Testis (tissue), 2 donors: ENCODE measurements at regions not wholly inside any gene's neighbourhood (a gene's known extent, or its start where the extent isn't known, plus 50 kb on each side); places are given as distances from the start of the nearest gene placed in this dataset.

Source experiments
- DNase-seq: peaks from one replicate; pipeline ENCODE4 v3.0.0-alpha.2; 2019
- H3K27ac ChIP-seq, 2 donors: fragments of 200-600 bp; sonication (generic); one replicate each; pipeline ENCODE4 v1.5.1; 2019
- H3K27me3 ChIP-seq: fragments of 200-600 bp; sonication (generic); one replicate; pipeline ENCODE4 v1.5.1; 2019
- H3K36me3 ChIP-seq: fragments of 200-600 bp; sonication (generic); one replicate; pipeline ENCODE4 v1.5.1; 2017; ENCODE audit warnings: low read depth; ENCODE audit errors: missing control alignments
- H3K4me1 ChIP-seq: fragments of 200-600 bp; sonication (generic); one replicate; pipeline ENCODE4 v1.5.1; 2019
- H3K4me3 ChIP-seq, 2 donors: fragments of 200-600 bp; sonication (generic); one replicate each; pipeline ENCODE4 v1.5.1; 2017 to 2019
- H3K9me3 ChIP-seq: fragments of 200-600 bp; sonication (generic); one replicate; pipeline ENCODE4 v1.5.1; 2017
- POLR2A ChIP-seq: fragments of 450-650 bp; IDR thresholded peaks from one replicate; pipeline ENCODE4 v1.6.1; 2017; ENCODE audit warnings: antibody characterized with exemption, mild to moderate bottlenecking, moderate library complexity
- WGBS, 2 donors: methylation state at CpG; one replicate each; pipeline ENCODE4 v1.1.5; 2018; 5-methylcytosine and 5-hydroxymethylcytosine counted together
- intact Hi-C: fragments of 100-400 bp; cut with DNase I; formaldehyde crosslinking; loops from one replicate; pipeline ENCODE4 v1.15.1; 2023; ENCODE audit warnings: low total_unique reads
- TF ChIP-seq, protein P1 (sequence below), 3 experiments: fragments of 450-650 bp in 2 of 3; fragments of 200-600 bp in 1 of 3; sonication (generic) in 1 of 3; IDR thresholded peaks; one replicate each; pipeline ENCODE4 v1.5.1; 2016 to 2019; ENCODE audit warnings: antibody characterized with exemption in 3 of 3, mild to moderate bottlenecking in 2 of 3, moderate library complexity in 1 of 3

DNA sequence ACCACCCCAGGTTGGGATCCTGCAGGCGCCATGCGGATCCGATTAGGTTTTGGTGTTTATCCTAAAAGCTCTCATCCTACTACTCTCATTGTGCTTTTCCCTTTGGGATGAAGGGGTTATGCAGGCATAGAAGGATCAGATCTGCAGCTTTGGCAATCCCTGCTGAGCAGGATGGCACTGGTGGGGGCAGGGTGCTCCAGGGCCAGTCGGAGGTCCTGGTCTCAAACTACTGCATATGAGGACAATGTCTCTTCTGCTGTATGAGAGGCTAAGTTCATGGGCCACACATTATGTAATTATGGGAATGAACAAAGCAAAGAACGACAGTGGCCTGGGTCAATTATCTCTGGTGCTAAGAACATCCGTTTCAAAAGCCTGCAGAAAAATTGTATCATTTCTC, 334.2 kb downstream of the IRX1 start:
- intact Hi-C loops, result no loop called here
- WGBS, 2 donors, result 75 to 87% methylated on average over 6 of the region's 6 CpGs
- Histone ChIP-seq H3K27me3 (no peaks in the 10 kb centered on the region), H3K36me3 (no peaks in the 10 kb centered on the region), H3K9me3 (no peaks in the 10 kb centered on the region), H3K4me3 (no peak overlapping the region), H3K27ac (no peak overlapping the region), H3K4me1 (no peaks in the 10 kb centered on the region)
- no peak for DNase-seq
- TF ChIP-seq, protein P1, sequence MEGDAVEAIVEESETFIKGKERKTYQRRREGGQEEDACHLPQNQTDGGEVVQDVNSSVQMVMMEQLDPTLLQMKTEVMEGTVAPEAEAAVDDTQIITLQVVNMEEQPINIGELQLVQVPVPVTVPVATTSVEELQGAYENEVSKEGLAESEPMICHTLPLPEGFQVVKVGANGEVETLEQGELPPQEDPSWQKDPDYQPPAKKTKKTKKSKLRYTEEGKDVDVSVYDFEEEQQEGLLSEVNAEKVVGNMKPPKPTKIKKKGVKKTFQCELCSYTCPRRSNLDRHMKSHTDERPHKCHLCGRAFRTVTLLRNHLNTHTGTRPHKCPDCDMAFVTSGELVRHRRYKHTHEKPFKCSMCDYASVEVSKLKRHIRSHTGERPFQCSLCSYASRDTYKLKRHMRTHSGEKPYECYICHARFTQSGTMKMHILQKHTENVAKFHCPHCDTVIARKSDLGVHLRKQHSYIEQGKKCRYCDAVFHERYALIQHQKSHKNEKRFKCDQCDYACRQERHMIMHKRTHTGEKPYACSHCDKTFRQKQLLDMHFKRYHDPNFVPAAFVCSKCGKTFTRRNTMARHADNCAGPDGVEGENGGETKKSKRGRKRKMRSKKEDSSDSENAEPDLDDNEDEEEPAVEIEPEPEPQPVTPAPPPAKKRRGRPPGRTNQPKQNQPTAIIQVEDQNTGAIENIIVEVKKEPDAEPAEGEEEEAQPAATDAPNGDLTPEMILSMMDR (IDR thresholded peaks at IDR 0.05), result no peak
- no peak for TF ChIP-seq POLR2A

DNA sequence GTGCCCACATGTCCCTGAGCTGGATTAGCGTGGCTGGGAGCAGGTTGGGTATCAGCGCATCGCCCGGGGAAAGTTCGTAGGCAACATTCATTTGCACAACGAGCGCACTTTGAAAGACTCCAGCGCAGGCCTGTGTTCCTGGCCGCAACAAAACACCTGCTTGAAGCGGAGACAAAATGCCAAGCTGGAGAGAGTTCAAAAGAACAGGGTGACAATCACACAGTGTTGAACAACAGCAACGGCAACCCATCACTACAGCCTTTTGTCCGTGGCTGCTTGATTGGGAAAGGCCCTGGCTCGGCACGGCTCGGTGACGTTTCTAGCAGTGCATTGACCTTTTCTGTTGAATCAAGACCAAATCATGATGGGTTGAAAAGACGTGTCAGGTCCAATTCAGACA, 336.3 kb downstream of the IRX1 start:
- no peak for DNase-seq
- intact Hi-C loops, result no loop called here
- H3K9me3 ChIP-seq, result no peaks in the 10 kb centered on the region
- TF ChIP-seq, protein P1 (IDR thresholded peaks at IDR 0.05), result no peak
- TF ChIP-seq POLR2A, result no peak
- no peaks in the 10 kb centered on the region for H3K4me1 ChIP-seq
- H3K4me3 ChIP-seq, result no peak overlapping the region
- H3K36me3 ChIP-seq, result no peaks in the 10 kb centered on the region
- no peak overlapping the region for H3K27ac ChIP-seq
- WGBS, 2 donors, result 59 to 74% methylated on average over 17 of the region's 17 CpGs
- H3K27me3 ChIP-seq, result no peaks in the 10 kb centered on the region

DNA sequence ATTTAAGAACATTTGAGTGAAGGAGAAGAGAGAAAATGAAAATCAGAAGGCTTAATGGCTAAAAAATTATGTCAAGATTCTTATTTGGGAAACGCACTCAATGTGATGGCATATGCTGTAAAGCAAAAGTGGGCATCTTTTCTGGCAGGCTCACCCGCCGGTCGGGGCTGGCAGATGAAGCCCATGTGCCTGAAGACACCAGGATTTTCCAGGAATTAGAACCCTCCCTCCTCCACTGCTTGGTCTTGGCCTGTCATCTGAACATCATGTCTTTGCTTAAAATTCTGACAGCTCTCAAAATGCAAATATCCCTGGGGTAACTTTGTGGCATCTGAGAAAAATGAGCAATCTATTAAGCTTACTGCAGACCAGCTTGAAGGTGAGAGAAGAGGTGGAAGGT, 337.9 kb downstream of the IRX1 start:
- no peak for DNase-seq
- H3K4me1 ChIP-seq, result no peaks in the 10 kb centered on the region
- H3K36me3 ChIP-seq, result no peaks in the 10 kb centered on the region
- no peak for TF ChIP-seq POLR2A
- TF ChIP-seq, protein P1 (IDR thresholded peaks at IDR 0.05), result no peak
- H3K27me3 ChIP-seq, result no peaks in the 10 kb centered on the region
- WGBS, 2 donors, result 83 to 88% methylated on average over 4 of the region's 4 CpGs
- no peak overlapping the region for H3K4me3 ChIP-seq
- H3K27ac ChIP-seq, result no peak overlapping the region
- intact Hi-C loops, result no loop called here
- no peaks in the 10 kb centered on the region for H3K9me3 ChIP-seq

DNA sequence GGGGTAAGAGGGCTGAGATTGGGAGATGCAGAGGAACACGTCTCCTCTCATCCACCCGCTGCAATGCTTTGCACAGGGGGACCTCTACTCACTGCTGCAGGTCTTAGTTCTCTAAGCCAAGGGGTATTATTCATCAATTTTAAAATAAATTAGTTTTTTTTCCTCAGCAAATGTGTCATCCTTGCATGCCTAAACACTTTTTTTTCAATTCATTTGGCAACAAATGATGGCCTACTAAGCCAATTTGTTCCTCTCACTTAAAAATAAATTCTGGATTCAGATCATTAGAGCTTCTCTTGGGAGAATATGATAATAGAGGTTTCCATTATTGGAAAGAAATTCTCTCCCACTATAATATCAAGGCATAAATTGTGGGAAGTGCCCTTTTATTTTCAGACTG, 338.3 kb downstream of the IRX1 start:
- DNase-seq, result no peak
- no peaks in the 10 kb centered on the region for H3K9me3 ChIP-seq
- no peaks in the 10 kb centered on the region for H3K27me3 ChIP-seq
- no peak overlapping the region for H3K27ac ChIP-seq
- no peaks in the 10 kb centered on the region for H3K4me1 ChIP-seq
- no peak overlapping the region for H3K4me3 ChIP-seq
- H3K36me3 ChIP-seq, result no peaks in the 10 kb centered on the region
- TF ChIP-seq, protein P1 (IDR thresholded peaks at IDR 0.05), result no peak
- no peak for TF ChIP-seq POLR2A
- intact Hi-C loops, result no loop called here
- WGBS, 2 donors, result 85 to 88% methylated on average over 2 of the region's 2 CpGs

DNA sequence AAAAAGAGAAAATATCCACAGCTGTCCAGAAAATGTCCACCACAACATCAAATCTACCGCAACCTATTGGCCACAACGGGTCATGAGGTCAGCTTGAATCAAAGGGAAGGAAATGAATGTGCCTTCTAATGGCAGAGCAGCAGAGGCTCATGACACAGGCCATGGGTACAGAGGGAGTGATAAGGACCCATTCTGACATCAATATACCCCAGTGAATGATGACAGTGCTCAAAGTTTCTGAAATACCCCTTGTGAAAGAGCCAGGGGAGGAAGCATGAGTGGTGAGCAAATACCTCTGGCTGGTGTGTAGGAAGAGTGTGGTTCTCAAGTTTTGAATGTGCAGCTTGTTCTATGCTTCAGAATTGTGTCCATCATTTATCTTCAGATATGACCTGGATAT, 348.2 kb downstream of the IRX1 start:
- Histone ChIP-seq H3K27me3 (no peaks in the 10 kb centered on the region), H3K36me3 (no peaks in the 10 kb centered on the region), H3K9me3 (no peaks in the 10 kb centered on the region), H3K4me3 (no peak overlapping the region), H3K27ac (no peak overlapping the region), H3K4me1 (no peaks in the 10 kb centered on the region)
- WGBS, 2 donors, result 86 to 90% methylated on average over 2 of the region's 2 CpGs
- intact Hi-C loops, result no loop called here
- DNase-seq, result no peak
- no peak for TF ChIP-seq POLR2A
- TF ChIP-seq, protein P1 (IDR thresholded peaks at IDR 0.05), result no peak
